ENCODE measurements at regions not wholly inside any gene's neighbourhood (a gene's known extent, or its start where the extent isn't known, plus 50 kb on each side); places are given as distances from the start of the nearest gene placed in this dataset.
"Not testable (repeated sequence)": the region's sequence is repeated elsewhere in the genome, so short reads cannot be mapped to it uniquely, and the experiment has no call there.

DNA sequence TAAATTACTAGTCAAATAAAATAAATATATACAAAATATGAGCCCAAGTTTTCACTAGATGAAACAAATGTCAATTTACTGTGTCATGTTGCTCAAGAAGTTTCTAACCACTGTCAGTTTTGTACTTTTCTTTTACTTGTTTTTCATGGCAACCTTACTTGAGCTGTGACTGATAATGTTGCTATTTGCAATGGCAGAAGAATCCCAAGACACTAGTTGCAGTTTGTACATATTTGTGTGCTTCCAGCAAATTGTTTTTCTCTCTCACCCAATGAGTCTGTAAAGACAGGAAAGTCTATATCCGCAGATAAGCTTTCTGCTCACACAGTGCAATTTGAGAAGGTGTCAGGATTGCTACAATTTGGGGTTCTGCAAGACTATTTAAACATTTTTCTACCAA is 338.6 kb upstream of the PCSK5 start:
- Histone ChIP-seq H4K20me1 (ENCODE audit: insufficient read depth, poor library complexity, severe bottlenecking) (no peaks in the 10 kb centered on the region), H3K4me3 (no peak overlapping the region), H3K27ac (no peak overlapping the region), H3K4me1 (ENCODE audit: insufficient read depth) (no peaks in the 10 kb centered on the region), H3K36me3 (replicated peaks; ENCODE audit: insufficient read depth, low read depth) (no peaks in the 10 kb centered on the region), H3K9me3 (ENCODE audit: low read depth) (no peaks in the 10 kb centered on the region), H3K9me2 (replicated peaks; ENCODE audit: insufficient read depth) (no peaks in the 10 kb centered on the region), H3K27me3 (no peaks in the 10 kb centered on the region), H3K79me2 (no peaks in the 10 kb centered on the region), H3K4me2 (no peak overlapping the region), H2AFZ (no peak overlapping the region)
- DNase-seq (ENCODE audit: low spot score) = no peak
- WGBS (ENCODE audit: low lambda C conversion rate, missing lambda C conversion rate) = 26% methylated on average over 1 of the region's 1 CpG
- TF ChIP-seq, protein P1, sequence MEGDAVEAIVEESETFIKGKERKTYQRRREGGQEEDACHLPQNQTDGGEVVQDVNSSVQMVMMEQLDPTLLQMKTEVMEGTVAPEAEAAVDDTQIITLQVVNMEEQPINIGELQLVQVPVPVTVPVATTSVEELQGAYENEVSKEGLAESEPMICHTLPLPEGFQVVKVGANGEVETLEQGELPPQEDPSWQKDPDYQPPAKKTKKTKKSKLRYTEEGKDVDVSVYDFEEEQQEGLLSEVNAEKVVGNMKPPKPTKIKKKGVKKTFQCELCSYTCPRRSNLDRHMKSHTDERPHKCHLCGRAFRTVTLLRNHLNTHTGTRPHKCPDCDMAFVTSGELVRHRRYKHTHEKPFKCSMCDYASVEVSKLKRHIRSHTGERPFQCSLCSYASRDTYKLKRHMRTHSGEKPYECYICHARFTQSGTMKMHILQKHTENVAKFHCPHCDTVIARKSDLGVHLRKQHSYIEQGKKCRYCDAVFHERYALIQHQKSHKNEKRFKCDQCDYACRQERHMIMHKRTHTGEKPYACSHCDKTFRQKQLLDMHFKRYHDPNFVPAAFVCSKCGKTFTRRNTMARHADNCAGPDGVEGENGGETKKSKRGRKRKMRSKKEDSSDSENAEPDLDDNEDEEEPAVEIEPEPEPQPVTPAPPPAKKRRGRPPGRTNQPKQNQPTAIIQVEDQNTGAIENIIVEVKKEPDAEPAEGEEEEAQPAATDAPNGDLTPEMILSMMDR (IDR thresholded peaks at IDR 0.05; ENCODE audit: poor library complexity) = no peak
- TF ChIP-seq EZH2phosphoT487 (IDR thresholded peaks at IDR 0.05; ENCODE audit: low read depth, severe bottlenecking, unreplicated experiment) (no peak), EZH2 (IDR thresholded peaks at IDR 0.05; ENCODE audit: borderline replicate concordance) (no peak)

DNA sequence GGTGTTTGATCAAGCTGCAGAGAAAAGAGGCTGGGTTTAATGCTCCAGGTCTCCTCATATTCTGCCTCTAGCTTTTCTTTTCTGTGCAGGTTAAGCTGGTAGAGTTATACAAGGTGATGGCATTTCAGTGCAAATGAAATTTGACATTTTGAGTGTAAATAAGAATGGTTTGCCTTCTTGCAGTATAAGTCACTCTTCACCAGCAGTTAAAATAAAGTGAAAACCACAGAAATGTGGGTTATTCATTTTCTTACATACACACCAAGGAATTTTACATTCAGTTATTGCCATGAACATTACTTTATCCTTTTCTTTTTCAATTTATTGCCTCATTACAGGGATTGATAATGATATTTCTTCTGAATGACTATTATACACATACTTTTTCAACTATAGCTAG is 337.5 kb upstream of the PCSK5 start:
- TF ChIP-seq EZH2 (IDR thresholded peaks at IDR 0.05; ENCODE audit: borderline replicate concordance) (no peak), EZH2phosphoT487 (IDR thresholded peaks at IDR 0.05; ENCODE audit: low read depth, severe bottlenecking, unreplicated experiment) (no peak)
- TF ChIP-seq, protein P1 (IDR thresholded peaks at IDR 0.05; ENCODE audit: poor library complexity) = no peak
- Histone ChIP-seq H3K79me2 (no peaks in the 10 kb centered on the region), H3K4me3 (no peak overlapping the region)

GRCh38 chr9:75566813-75567212 is 323.7 kb upstream of the PCSK5 start:
- DNase-seq (ENCODE audit: low spot score) = peak; percentile 51

More for the DNA sequence above, 337.5 kb upstream of the PCSK5 start:
- Histone ChIP-seq H3K4me2 (no peak overlapping the region), H4K20me1 (ENCODE audit: insufficient read depth, poor library complexity, severe bottlenecking) (no peaks in the 10 kb centered on the region), H3K9me3 (ENCODE audit: low read depth) (no peaks in the 10 kb centered on the region), H3K27ac (no peak overlapping the region), H3K27me3 (no peaks in the 10 kb centered on the region), H3K9me2 (replicated peaks; ENCODE audit: insufficient read depth) (no peaks in the 10 kb centered on the region), H3K36me3 (replicated peaks; ENCODE audit: insufficient read depth, low read depth) (no peaks in the 10 kb centered on the region), H2AFZ (no peak overlapping the region), H3K4me1 (ENCODE audit: insufficient read depth) (no peaks in the 10 kb centered on the region)
- no peak for DNase-seq (ENCODE audit: low spot score)

DNA sequence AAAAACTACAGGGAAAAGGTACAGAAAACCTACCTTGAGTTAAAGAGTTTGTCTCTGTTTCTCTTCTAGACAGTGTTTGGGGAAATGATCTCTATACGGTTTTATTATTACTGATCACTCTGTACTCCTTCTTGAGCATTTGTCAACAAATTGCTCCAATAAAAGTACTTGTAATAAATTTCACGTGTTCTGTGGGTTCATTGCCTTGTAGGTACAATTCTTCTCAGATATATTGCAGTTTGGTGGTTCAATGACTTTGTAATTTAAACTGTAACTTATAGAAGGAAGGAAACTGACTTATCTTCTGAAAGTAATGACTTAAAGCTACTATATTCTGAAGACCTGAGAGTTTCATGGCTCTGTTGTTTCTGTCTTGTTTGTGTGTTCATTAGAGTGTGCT is 319.9 kb upstream of the PCSK5 start:
- TF ChIP-seq EZH2 (IDR thresholded peaks at IDR 0.05; ENCODE audit: borderline replicate concordance) (no peak), EZH2phosphoT487 (IDR thresholded peaks at IDR 0.05; ENCODE audit: low read depth, severe bottlenecking, unreplicated experiment) (no peak)
- TF ChIP-seq, protein P1 (IDR thresholded peaks at IDR 0.05; ENCODE audit: poor library complexity) = no peak
- Histone ChIP-seq H3K79me2 (no peaks in the 10 kb centered on the region), H2AFZ (no peak overlapping the region), H3K4me3 (no peak overlapping the region), H3K9me3 (ENCODE audit: low read depth) (no peaks in the 10 kb centered on the region), H3K4me2 (no peak overlapping the region), H3K27me3 (no peaks in the 10 kb centered on the region), H4K20me1 (ENCODE audit: insufficient read depth, poor library complexity, severe bottlenecking) (no peaks in the 10 kb centered on the region), H3K27ac (peak overlapping the region; percentile 7), H3K9me2 (replicated peaks; ENCODE audit: insufficient read depth) (no peaks in the 10 kb centered on the region), H3K4me1 (ENCODE audit: insufficient read depth) (peaks cover 14% of the 10 kb centered on the region), H3K36me3 (replicated peaks; ENCODE audit: insufficient read depth, low read depth) (no peaks in the 10 kb centered on the region)
- WGBS (ENCODE audit: low lambda C conversion rate, missing lambda C conversion rate) = 41% methylated on average over 2 of the region's 2 CpGs
- DNase-seq (ENCODE audit: low spot score) = no peak

More at GRCh38 chr9:75566813-75567212, 323.7 kb upstream of the PCSK5 start:
- Histone ChIP-seq H3K27ac (peak overlapping the region; percentile 60), H3K4me1 (ENCODE audit: insufficient read depth) (peaks cover 14% of the 10 kb centered on the region), H3K4me2 (peak overlapping the region; percentile 22)
- H3K4me3 ChIP-seq; H3K27me3 ChIP-seq; H4K20me1 ChIP-seq (ENCODE audit: insufficient read depth, poor library complexity, severe bottlenecking); H3K36me3 ChIP-seq (replicated peaks; ENCODE audit: insufficient read depth, low read depth); H2AFZ ChIP-seq; H3K9me3 ChIP-seq (ENCODE audit: low read depth); H3K9me2 ChIP-seq (replicated peaks; ENCODE audit: insufficient read depth); H3K79me2 ChIP-seq: not testable (repeated sequence)
- 30% methylated on average over 2 of the region's 2 CpGs for WGBS (ENCODE audit: low lambda C conversion rate, missing lambda C conversion rate)

Measured in hepatocyte (in vitro differentiated cells).